NCI-H2029 treated with DMSO at 0.1 percent for 48 hours (cell line): ENCODE measurements at regions not wholly inside any gene's neighbourhood (a gene's known extent, or its start where the extent isn't known, plus 50 kb on each side); places are given as distances from the start of the nearest gene placed in this dataset.

ENCODE experiments used
- DNase-seq: peaks from one replicate; lab custom pipeline; 2025; lab: John Stamatoyannopoulos, UW

DNA sequence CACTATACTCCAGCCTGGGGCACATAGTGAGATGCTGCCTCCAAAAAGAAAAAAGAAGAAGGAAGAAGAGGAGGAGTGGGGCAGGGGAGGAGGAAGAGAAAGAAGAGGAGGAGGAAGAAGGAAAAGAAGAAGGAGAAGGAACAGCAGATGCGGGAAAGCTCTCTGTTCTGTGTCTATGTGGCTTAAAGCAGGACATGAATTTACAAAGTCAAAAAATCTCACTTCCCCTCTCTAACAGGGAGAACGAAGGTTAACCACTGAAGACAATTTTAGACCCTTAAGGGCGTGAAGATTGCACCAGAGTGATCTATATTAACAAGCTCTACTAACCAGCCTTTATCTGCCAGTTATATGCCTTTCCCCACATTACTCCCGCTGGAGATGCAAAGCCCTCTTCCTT lies 258.9 kb downstream of the METTL4 start:
- no peak for DNase-seq

- no peak for DNase-seq
Measured at GRCh38 chr18:2313332-2313731, 258.0 kb downstream of the METTL4 start.

DNA sequence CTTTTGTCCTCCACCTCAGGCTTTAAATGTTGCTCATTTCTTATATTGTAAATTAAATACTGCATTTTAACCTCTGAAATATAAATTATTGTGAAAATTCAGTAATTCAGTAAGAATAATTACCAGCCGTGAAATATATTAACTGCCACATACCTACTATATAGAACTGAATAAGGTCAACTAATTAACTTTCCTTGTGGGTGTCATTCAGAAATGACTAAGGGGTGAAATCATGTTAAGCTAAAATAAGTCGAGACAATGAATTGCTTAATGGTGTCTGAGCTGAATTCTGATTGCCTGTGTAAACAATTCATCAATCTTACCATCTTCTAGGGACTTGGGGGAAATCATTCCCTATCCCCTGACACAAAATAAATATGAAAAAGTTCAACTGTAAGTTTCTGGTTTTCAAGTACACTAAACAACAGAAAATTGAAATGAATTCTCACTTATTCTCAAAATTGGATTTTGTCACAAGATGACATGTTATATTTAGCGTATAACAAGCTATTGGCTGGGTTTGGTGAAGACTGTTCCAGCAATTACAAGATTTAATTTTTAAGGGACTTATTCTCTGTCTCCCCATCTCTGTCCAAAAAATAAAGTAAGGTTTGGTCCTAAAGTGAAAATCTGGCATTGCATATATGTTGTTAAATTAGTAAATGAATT lies 255.1 kb downstream of the METTL4 start:
- no peak for DNase-seq

DNA sequence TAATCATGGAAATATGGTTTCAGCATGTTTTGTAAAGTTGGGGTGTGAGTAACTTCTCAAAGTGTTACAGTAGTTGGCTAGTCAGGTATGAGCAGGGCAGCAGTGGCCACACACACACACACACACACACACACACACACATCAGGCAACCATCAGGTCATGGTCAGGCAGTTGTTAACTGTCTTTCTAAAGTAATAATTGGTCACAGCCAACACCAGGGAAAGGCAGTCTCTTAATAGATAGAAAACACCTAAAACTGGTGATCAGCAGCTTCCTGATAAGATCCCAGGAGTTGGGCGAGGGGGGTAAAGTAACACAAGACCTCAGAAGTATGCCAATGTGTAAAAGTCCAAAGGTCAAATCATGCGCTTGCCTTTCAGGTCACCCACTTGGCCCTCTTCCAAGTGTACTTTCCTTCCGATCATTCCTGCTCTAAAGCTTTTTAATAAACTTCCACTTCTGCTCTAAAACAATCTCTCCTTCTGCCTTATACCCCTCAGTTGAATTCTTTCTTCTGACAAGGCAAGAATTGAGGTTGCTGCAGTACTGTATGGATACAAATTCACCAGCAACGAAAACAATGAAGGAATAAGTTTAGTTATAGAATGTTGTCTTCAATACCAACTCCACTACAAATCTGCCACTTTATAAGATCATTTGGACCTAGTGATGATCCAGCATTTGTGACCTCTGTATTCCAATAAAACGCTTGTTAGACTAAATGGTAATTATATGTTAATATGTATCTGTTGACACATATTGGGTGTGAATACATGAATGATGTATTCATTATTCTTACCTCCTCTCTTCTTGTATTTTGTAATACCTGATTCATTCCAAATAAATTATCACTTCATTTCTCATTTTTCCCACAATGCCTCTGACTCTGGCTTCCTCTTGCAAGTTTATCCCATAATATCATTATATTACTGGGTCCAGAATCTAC lies 254.3 kb downstream of the METTL4 start:
- DNase-seq = no peak

DNA sequence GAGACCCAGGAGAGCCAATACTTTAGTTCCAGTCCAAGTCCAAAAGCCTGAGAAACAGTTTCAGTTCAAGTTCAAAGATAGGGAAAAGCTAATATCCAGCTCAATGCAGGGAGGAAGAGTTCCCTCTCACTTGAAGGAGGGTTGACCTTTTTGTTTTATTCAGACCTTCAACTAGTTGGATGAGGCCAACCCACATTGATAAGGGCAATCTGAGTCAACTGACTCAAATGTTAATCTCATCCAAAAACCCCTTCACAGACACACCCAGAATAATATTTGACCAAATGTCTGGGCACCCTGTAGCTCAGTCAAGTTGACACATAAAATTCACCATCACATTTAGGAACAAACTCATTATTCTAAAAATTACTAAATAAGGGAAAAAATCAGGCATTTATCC lies 246.8 kb downstream of the METTL4 start:
- no peak for DNase-seq

GRCh38 chr18:2325308-2325849 lies 245.9 kb downstream of the METTL4 start:
- DNase-seq = no peak

DNA sequence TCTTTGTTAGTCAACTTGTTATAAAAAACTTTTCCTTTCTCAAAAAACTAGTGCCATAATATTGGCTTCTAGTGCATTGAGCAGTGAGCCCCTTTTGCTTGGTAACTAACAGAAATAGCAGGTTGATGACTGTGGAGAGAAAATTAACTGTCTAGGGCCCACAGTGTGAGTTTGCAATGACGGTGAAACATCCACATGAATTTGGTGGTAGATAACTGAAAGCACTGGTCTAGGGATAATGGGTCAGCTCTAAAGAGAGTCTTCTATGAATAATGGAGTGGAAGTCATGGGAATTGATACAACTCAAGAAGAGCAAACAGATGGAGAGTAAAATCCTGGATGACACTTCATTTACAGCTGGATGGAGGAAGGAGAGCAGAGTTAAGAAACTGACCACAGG lies 245.4 kb downstream of the METTL4 start:
- no peak for DNase-seq

DNA sequence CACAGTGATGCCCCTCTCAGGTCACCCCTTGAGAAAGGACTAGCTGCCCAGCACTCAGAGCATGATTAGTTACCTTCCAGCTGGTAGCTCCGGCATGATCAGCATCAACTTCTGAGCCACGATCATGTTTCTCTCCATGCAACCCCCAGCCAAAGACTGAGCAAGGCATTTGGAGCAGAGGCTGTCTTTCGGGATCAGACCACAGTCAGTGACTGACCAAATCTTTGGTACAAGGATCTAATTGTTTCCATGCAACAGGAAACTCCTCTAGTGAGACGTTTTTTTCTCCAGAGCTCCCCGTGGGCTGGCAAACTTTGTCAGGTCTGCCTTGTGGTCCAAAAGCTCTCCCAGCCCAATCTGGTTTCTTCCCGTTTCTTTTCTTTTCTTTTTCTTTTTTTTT lies 244.3 kb downstream of the METTL4 start:
- DNase-seq = no peak

- DNase-seq = no peak
Measured at GRCh38 chr18:2330764-2331163, 240.5 kb downstream of the METTL4 start.

DNA sequence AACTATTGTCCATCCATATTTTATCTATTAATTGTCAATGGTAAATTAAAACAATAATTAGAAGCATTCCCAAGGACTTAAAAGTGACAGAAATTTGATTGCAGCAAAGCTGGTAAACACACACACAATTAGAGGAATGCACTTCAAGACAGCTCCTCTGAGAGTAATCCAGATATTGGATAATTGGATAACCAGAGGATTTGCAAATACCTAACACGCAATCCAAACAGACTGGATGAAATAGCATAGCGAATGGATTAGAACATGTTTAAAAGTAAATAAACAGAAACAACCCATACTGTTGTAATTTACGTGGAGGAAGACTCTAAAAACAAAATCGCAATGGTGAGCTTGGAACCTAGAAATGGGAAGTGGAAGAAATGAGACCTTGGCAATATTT lies 239.8 kb downstream of the METTL4 start:
- DNase-seq = no peak

DNA sequence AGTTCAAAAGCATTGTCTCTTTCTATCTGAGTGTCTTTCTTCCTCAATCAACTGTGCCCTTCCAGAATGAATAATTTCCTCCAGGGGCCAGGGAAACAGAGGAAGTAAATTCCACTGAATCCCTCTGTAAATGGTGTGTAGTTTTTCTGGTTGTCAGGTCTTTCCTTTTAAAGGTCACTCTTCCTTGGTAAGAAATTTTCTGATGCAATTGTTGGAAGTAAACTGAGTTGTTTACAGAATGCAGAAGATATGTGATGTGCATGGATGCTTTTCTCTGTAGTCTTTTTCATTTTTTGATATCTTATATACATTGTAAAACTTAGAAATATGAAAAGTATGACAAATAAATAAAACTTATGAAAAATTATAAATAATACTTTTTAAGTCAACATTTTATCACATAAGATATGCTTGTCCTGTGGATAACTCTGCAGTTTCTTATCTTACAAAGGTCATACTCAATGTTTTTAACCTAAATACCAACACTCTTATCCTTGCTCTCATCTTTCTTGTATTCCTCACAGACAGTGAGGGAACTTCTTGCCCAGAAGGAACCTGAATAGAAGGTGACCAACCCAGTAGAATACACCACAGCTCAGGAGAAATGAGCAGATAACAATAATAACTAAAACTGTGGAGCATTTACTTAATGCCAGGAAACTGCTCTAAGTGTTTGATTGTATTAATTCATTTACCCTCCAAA lies 234.5 kb downstream of the METTL4 start:
- no peak for DNase-seq

- DNase-seq = no peak
Measured at GRCh38 chr18:2337552-2338141, 233.7 kb downstream of the METTL4 start.

DNA sequence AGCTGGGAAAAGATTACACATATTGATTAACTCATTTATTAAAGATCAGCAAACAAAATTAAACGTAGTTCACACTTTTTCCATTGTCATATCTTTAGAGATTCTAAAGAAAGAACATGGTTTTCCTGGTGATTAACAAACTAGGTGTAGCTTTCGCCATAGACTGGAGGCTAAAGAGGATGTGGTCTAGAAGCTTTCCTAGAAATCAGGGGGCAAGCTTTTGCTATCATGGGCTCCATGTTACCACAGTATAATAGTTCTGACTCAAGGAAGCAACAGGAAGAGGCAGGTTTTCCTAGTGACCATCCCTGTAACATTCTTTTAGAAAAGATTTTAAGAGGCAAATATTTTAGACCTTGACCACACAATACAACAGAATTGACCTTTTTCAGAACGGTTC lies 232.7 kb downstream of the METTL4 start:
- DNase-seq = no peak

DNA sequence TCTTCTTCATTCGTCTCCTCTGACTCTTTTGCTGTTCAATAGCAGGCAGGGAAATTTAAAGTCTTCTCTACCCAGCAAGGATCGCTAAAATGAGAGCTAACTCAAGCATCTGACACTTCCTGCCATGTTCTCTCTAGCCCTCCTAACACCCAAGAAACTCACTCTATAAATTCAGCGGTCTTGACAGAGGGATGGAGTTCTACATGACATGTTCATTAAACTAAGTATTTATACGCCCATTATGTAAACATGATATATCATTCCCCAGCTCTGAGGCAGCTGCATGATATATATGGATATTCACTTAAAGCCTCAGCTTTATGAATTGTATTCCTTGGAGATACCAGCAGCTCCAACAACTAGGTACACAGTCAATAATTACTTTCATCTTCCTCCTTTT lies 231.0 kb downstream of the METTL4 start:
- DNase-seq = no peak

DNA sequence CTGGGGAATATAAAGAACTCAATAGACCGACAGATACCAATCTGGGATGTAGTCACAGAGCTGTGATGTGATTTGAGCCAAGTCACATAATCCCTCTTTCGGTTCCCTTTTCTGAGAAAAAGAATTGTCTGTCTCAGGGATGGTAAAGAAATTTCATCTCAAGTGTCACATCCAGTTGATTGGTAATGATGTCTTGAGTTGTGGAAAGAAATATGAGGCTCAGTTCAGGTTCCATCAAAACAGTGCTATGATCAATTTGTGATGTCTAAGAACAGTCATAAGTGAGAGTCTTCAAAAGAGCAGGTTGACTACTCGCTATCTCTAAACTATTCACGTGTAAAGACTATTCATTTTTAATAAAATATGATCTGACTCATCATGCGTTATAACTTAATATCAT lies 223.3 kb downstream of the METTL4 start:
- DNase-seq = no peak

DNA sequence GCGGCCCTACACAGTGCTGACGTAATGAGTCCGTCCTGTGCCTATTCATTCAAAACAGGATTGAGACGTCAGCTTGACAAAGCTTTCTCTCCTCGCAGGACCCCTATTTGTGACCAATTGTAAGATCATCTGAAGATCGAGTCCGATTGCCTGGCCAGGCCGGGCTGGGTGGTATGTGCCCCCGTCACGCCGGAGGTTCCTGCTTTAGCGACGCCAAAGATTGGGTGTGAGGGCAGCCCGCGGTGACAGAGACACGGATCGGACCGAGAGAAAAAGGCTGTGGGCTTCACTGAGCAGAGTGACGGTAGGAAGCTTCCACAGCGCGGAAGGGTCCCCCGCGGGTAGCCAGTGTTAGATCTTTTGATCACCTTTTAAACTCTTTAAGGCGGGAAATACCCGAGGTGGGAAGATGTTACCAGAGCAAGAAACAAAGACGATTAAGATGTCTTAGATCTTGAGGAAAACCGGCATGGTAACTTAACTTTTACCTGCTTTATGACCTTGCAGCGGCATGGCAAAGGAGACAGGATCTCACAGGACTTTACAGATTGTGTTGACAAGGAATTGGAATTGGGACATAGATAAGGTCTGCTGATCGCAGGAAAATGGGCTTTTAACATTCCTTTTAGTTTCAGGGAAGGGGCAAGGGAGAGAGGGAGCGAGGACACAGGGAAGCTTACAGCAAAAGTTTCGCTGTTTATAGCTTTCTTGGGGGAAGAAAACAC lies 220.0 kb downstream of the METTL4 start:
- DNase-seq = no peak

- DNase-seq = no peak
Measured at GRCh38 chr18:2354292-2354691, 217.0 kb downstream of the METTL4 start.

GRCh38 chr18:2356906-2357305 lies 214.4 kb downstream of the METTL4 start:
- DNase-seq = no peak

DNA sequence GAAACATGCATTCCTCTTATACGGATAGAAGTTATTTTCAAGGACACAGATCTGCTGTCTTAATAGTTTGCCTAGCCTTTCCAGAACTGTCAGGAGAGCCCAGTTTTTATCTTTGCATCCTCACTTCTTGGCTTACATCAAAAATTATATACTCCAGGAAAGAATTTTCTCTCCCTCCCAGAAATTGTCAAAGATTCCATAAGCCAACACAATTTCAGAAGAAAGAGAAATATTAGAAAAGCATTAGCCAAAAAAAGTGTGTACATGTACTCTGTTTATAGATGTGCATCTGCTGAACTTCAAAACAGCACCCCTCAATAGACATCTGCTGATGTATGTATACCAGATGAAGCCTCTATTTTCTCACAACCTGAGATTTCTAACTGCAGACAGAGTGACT lies 210.4 kb downstream of the METTL4 start:
- DNase-seq = no peak

GRCh38 chr18:2368102-2368501 lies 203.2 kb downstream of the METTL4 start:
- no peak for DNase-seq

DNA sequence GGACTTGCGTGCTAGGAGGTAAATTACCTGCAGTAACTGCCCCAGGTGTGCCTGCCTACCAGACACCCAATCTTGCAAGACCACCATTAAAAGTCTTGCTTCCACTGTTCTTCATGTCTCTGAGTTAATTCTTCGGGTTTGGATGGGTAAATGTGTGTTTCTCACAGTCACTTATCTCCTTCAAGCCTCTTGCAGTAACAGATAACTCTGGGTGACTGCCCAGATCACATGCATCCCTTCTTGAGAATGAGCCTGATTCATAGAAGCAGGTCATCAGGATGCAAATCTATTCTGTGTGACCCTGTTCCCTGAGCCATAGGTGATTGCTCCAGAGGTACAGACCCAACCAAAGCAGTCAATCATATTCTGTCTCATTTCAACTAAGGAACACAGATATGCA lies 194.6 kb downstream of the METTL4 start:
- no peak for DNase-seq

DNA sequence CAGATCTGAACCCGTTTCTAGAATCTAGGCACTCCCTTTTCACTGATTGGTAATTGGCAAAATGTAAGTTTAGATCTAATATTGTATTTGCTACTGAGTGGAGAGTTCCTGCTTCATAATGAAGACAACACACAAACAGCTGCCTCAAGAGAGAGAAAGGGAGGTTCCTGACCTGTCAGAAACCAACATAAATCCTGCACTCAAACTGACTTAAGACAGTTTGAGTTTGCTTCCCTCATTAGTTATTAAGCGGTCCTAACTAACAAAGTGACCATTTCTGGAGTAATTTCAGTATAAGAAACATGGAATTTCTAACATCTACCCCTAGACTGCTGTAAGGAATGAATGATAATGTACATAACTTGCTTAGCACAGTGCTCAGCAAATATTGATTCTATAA lies 191.2 kb downstream of the METTL4 start:
- no peak for DNase-seq
